Hepatocyte (in vitro differentiated cells): ENCODE measurements at regions not wholly inside any gene's neighbourhood (a gene's known extent, or its start where the extent isn't known, plus 50 kb on each side); places are given as distances from the start of the nearest gene placed in this dataset.

ENCODE experiments used
- DNase-seq: peaks from one replicate; pipeline ENCODE4 v3.0.0-alpha.2; 2016; ENCODE audit warnings: low spot score
- H2AFZ ChIP-seq: fragments of 200-600 bp; sonication (generic); 2 replicates; pipeline ENCODE4 v1.6.0; 2016; ENCODE audit warnings: antibody characterized with exemption, mild to moderate bottlenecking
- H3K27ac ChIP-seq: fragments of 200-600 bp; sonication (generic); 2 replicates; pipeline ENCODE4 v1.5.1; 2016; ENCODE audit warnings: mild to moderate bottlenecking
- H3K27me3 ChIP-seq: fragments of 200-600 bp; sonication (generic); 2 replicates; pipeline ENCODE4 v1.6.1; 2016
- H3K36me3 ChIP-seq: fragments of 200-600 bp; sonication (generic); replicated peaks from 2 replicates; pipeline ENCODE4 v1.5.1; 2016; ENCODE audit warnings: low read depth; ENCODE audit not compliant: insufficient read depth
- H3K4me1 ChIP-seq: fragments of 200-600 bp; sonication (generic); 2 replicates; pipeline ENCODE4 v1.5.1; 2016; ENCODE audit warnings: mild to moderate bottlenecking, moderate library complexity; ENCODE audit not compliant: insufficient read depth
- H3K4me2 ChIP-seq: fragments of 200-600 bp; sonication (generic); 2 replicates; pipeline ENCODE4 v1.6.0; 2016
- H3K4me3 ChIP-seq: fragments of 200-600 bp; sonication (generic); 2 replicates; pipeline ENCODE4 v1.5.1; 2016; ENCODE audit warnings: mild to moderate bottlenecking
- H3K79me2 ChIP-seq: fragments of 200-600 bp; sonication (generic); 2 replicates; pipeline ENCODE4 v1.6.0; 2017; ENCODE audit warnings: mild to moderate bottlenecking
- H3K9me2 ChIP-seq: fragments of 200-600 bp; sonication (generic); replicated peaks from 2 replicates; pipeline ENCODE4 v1.6.0; 2017; ENCODE audit warnings: mild to moderate bottlenecking; ENCODE audit not compliant: insufficient read depth
- H3K9me3 ChIP-seq: fragments of 200-600 bp; sonication (generic); 2 replicates; pipeline ENCODE4 v1.5.1; 2016; ENCODE audit warnings: low read depth, mild to moderate bottlenecking
- H4K20me1 ChIP-seq: fragments of 200-600 bp; sonication (generic); 2 replicates; pipeline ENCODE4 v1.6.0; 2016; ENCODE audit warnings: mild to moderate bottlenecking; ENCODE audit not compliant: insufficient read depth, poor library complexity, severe bottlenecking
- EZH2 ChIP-seq: fragments of 200-600 bp; sonication (generic); IDR thresholded peaks from 2 replicates; pipeline ENCODE4 v1.6.1; 2016; ENCODE audit warnings: antibody characterized with exemption, mild to moderate bottlenecking, borderline replicate concordance
- EZH2phosphoT487 ChIP-seq: fragments of 200-600 bp; sonication (generic); IDR thresholded peaks from one replicate; pipeline ENCODE4 v1.6.1; 2018; ENCODE audit warnings: antibody characterized with exemption, mild to moderate bottlenecking, low read depth, moderate library complexity; ENCODE audit not compliant: unreplicated experiment, severe bottlenecking
- WGBS: methylation state at CpG from one replicate; pipeline ENCODE4 v1.1.6; 2016; ENCODE audit warnings: low lambda C conversion rate; ENCODE audit errors: missing lambda C conversion rate; 5-methylcytosine and 5-hydroxymethylcytosine counted together
- TF ChIP-seq, protein P1 (sequence below): fragments of 200-600 bp; sonication (generic); IDR thresholded peaks from 2 replicates; pipeline ENCODE4 v1.5.1; 2016; ENCODE audit warnings: antibody characterized with exemption, mild to moderate bottlenecking; ENCODE audit not compliant: poor library complexity

- no peaks in the 10 kb centered on the region for H3K36me3 ChIP-seq
- no peaks in the 10 kb centered on the region for H3K79me2 ChIP-seq
- DNase-seq, result no peak
- 65% methylated on average over 1 of the region's 1 CpG for WGBS
- H3K27ac ChIP-seq, result no peak overlapping the region
- H3K9me2 ChIP-seq, result no peaks in the 10 kb centered on the region
- no peak overlapping the region for H2AFZ ChIP-seq
- no peak overlapping the region for H3K4me3 ChIP-seq
- H3K4me1 ChIP-seq, result no peaks in the 10 kb centered on the region
- no peaks in the 10 kb centered on the region for H3K27me3 ChIP-seq
- H3K9me3 ChIP-seq, result no peaks in the 10 kb centered on the region
- TF ChIP-seq EZH2 (no peak), EZH2phosphoT487 (no peak)
- TF ChIP-seq, protein P1, sequence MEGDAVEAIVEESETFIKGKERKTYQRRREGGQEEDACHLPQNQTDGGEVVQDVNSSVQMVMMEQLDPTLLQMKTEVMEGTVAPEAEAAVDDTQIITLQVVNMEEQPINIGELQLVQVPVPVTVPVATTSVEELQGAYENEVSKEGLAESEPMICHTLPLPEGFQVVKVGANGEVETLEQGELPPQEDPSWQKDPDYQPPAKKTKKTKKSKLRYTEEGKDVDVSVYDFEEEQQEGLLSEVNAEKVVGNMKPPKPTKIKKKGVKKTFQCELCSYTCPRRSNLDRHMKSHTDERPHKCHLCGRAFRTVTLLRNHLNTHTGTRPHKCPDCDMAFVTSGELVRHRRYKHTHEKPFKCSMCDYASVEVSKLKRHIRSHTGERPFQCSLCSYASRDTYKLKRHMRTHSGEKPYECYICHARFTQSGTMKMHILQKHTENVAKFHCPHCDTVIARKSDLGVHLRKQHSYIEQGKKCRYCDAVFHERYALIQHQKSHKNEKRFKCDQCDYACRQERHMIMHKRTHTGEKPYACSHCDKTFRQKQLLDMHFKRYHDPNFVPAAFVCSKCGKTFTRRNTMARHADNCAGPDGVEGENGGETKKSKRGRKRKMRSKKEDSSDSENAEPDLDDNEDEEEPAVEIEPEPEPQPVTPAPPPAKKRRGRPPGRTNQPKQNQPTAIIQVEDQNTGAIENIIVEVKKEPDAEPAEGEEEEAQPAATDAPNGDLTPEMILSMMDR, result no peak
- H4K20me1 ChIP-seq, result no peaks in the 10 kb centered on the region
- H3K4me2 ChIP-seq, result no peak overlapping the region
These were observed 277.8 kb upstream of the FTMT start for GRCh38 chr5:121573721-121574382.

DNA sequence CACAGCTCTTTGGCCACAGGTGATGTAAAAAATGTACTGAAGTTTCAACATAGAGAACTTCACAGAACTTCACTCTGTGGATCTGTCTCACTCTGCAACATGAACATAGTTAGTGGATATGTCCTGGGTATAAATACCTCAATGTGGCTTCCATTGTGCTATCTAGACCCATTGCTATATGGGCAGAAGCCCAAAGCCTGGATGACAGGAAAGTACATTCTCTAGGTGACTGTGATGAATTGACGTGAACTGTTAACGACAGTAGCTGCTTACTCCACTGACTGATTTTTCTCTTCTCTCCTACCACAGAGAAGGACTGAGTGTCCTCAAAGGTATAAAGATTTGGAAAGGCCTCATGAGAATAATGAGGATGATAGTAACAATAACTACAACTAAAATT is 270.1 kb upstream of the FTMT start:
- Histone ChIP-seq H3K9me2 (no peaks in the 10 kb centered on the region), H3K27me3 (no peaks in the 10 kb centered on the region), H4K20me1 (no peaks in the 10 kb centered on the region), H3K4me1 (no peaks in the 10 kb centered on the region), H3K79me2 (no peaks in the 10 kb centered on the region), H3K4me2 (no peak overlapping the region), H3K36me3 (no peaks in the 10 kb centered on the region), H3K9me3 (no peaks in the 10 kb centered on the region), H2AFZ (no peak overlapping the region), H3K4me3 (no peak overlapping the region), H3K27ac (no peak overlapping the region)
- TF ChIP-seq EZH2 (no peak), EZH2phosphoT487 (no peak)
- TF ChIP-seq, protein P1, result no peak
- DNase-seq, result no peak
- 100% methylated on average over 2 of the region's 2 CpGs for WGBS

DNA sequence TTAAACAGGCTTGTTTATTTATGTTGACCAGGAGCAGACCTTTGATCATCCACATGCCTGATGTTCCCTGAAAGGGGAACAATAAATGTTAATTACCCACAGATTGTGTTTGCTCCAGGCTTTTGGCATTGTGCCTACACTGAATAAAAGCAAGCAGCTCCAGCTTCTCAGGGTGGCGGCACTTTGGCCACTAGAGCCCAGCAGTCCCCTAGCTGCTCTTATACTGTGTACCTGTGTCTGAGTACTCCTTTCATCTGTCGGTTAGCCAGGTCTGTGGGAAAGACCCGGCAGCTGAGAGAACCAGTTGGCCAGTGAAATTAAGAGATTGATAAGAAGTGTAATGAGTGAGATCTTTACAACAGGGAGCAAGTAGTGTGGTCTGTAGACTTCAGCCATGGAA is 254.8 kb upstream of the FTMT start:
- peak; percentile 12 for DNase-seq
- no peaks in the 10 kb centered on the region for H3K79me2 ChIP-seq
- 84% methylated on average over 3 of the region's 3 CpGs for WGBS
- no peaks in the 10 kb centered on the region for H3K9me3 ChIP-seq
- H3K4me2 ChIP-seq, result no peak overlapping the region
- no peaks in the 10 kb centered on the region for H4K20me1 ChIP-seq
- no peak for TF ChIP-seq EZH2
- TF ChIP-seq, protein P1, result no peak
- TF ChIP-seq EZH2phosphoT487, result no peak
- H3K27me3 ChIP-seq, result no peaks in the 10 kb centered on the region
- no peaks in the 10 kb centered on the region for H3K9me2 ChIP-seq
- no peak overlapping the region for H2AFZ ChIP-seq
- no peaks in the 10 kb centered on the region for H3K36me3 ChIP-seq
- no peak overlapping the region for H3K27ac ChIP-seq
- H3K4me3 ChIP-seq, result no peak overlapping the region
- H3K4me1 ChIP-seq, result no peaks in the 10 kb centered on the region

GRCh38 chr5:121608826-121609225 is 242.9 kb upstream of the FTMT start:
- H3K4me2 ChIP-seq, result no peak overlapping the region
- no peaks in the 10 kb centered on the region for H3K79me2 ChIP-seq
- H3K27me3 ChIP-seq, result no peaks in the 10 kb centered on the region
- H3K36me3 ChIP-seq, result no peaks in the 10 kb centered on the region
- H3K27ac ChIP-seq, result no peak overlapping the region
- H3K9me3 ChIP-seq, result no peaks in the 10 kb centered on the region
- no peaks in the 10 kb centered on the region for H4K20me1 ChIP-seq
- no peak for DNase-seq
- no peaks in the 10 kb centered on the region for H3K4me1 ChIP-seq
- no peak overlapping the region for H3K4me3 ChIP-seq
- H2AFZ ChIP-seq, result no peak overlapping the region
- 96% methylated on average over 2 of the region's 2 CpGs for WGBS
- H3K9me2 ChIP-seq, result no peaks in the 10 kb centered on the region
- TF ChIP-seq, protein P1, result no peak
- TF ChIP-seq EZH2phosphoT487 (no peak), EZH2 (no peak)
